ENCODE measurements at regions not wholly inside any gene's neighbourhood (a gene's known extent, or its start where the extent isn't known, plus 50 kb on each side); places are given as distances from the start of the nearest gene placed in this dataset.

- Histone ChIP-seq H3K4me3 (ENCODE audit: control extremely low read depth in 1 of 5, extremely low read depth in 1 of 5, insufficient read depth in 1 of 5, low read depth in 2 of 5, low read length in 4 of 5) (peak overlapping the region in 1 of 5 experiments; percentile 18), H3K27ac (ENCODE audit: low read length in 2 of 2) (no peak overlapping the region), H3K9ac (ENCODE audit: low read length) (peak overlapping the region; percentile 7), H3K9me3 (ENCODE audit: control extremely low read depth in 1 of 3, control insufficient read depth in 2 of 3, insufficient read depth in 1 of 3, low read length in 2 of 3) (no peaks in the 10 kb centered on the region), H3K4me1 (ENCODE audit: control insufficient read depth in 2 of 2, insufficient read depth in 2 of 2, low read length in 2 of 2) (peaks cover 23 to 28% of the 10 kb centered on the region in 2 donors), H3K4me2 (replicated peaks; ENCODE audit: low read depth, low read length, poor library complexity, severe bottlenecking) (peak overlapping the region; percentile 43), H2AFZ (ENCODE audit: insufficient read depth, low read depth, low read length, poor library complexity, severe bottlenecking) (peak overlapping the region; percentile 23), H3K79me2 (ENCODE audit: control insufficient read depth, insufficient read depth, low read length) (peaks cover 84% of the 10 kb centered on the region), H4K20me1 (ENCODE audit: control insufficient read depth, insufficient read depth, low read length, poor library complexity, severe bottlenecking) (no peaks in the 10 kb centered on the region), H3K36me3 (replicated peaks in 1 of 2; ENCODE audit: control extremely low read depth in 1 of 2, control insufficient read depth in 1 of 2, extremely low read depth in 1 of 2, insufficient read depth in 2 of 2, low read length in 1 of 2) (no peaks in the 10 kb centered on the region), H3K27me3 (replicated peaks in 1 of 4; ENCODE audit: control extremely low read depth in 1 of 4, control insufficient read depth in 3 of 4, insufficient read depth in 4 of 4, low read length in 3 of 4) (no peaks in the 10 kb centered on the region)
- WGBS (ENCODE audit: insufficient coverage) = no CpG with 5 or more reads among the region's 2 CpGs
- ChIA-PET CTCF (no interaction called here), POLR2A (no interaction called here)
- ATAC-seq (ENCODE audit: low read depth) (peak; percentile 42), DNase-seq (peak; percentile 22)
- TF ChIP-seq EZH2 (IDR thresholded peaks at IDR 0.05; ENCODE audit: borderline replicate concordance, insufficient read depth, low read depth, low read length, poor library complexity, severe bottlenecking) = no peak
- TF ChIP-seq, protein P1, sequence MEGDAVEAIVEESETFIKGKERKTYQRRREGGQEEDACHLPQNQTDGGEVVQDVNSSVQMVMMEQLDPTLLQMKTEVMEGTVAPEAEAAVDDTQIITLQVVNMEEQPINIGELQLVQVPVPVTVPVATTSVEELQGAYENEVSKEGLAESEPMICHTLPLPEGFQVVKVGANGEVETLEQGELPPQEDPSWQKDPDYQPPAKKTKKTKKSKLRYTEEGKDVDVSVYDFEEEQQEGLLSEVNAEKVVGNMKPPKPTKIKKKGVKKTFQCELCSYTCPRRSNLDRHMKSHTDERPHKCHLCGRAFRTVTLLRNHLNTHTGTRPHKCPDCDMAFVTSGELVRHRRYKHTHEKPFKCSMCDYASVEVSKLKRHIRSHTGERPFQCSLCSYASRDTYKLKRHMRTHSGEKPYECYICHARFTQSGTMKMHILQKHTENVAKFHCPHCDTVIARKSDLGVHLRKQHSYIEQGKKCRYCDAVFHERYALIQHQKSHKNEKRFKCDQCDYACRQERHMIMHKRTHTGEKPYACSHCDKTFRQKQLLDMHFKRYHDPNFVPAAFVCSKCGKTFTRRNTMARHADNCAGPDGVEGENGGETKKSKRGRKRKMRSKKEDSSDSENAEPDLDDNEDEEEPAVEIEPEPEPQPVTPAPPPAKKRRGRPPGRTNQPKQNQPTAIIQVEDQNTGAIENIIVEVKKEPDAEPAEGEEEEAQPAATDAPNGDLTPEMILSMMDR (IDR thresholded peaks at IDR 0.05) = no peak
- peaks cover 46% of the 10 kb centered on the region for H3K4me1 Mint-ChIP-seq
- no peaks in the 10 kb centered on the region for H3K9me3 Mint-ChIP-seq (ENCODE audit: insufficient read depth)
- H3K4me3 Mint-ChIP-seq = peak overlapping the region; percentile 51
- H3K27ac Mint-ChIP-seq = peak overlapping the region; percentile 17
- no peaks in the 10 kb centered on the region for H3K27me3 Mint-ChIP-seq
- intact Hi-C loops (cut with micrococcal nuclease) = loop anchor here (5.0 kb wide), 1 partner anchor 42 kb away; no protein-coding TSS in a partner anchor
Measured at GRCh38 chr2:144323946-144324345, 196.0 kb downstream of the ZEB2 start.

GRCh38 chr2:144322379-144322778 lies 197.5 kb downstream of the ZEB2 start:
- TF ChIP-seq, protein P1 (IDR thresholded peaks at IDR 0.05) = no peak
- TF ChIP-seq EZH2 (IDR thresholded peaks at IDR 0.05; ENCODE audit: borderline replicate concordance, insufficient read depth, low read depth, low read length, poor library complexity, severe bottlenecking) = no peak
- no peaks in the 10 kb centered on the region for H3K9me3 ChIP-seq (ENCODE audit: control extremely low read depth in 1 of 3, control insufficient read depth in 2 of 3, insufficient read depth in 1 of 3, low read length in 2 of 3)
- H3K9me3 Mint-ChIP-seq (ENCODE audit: insufficient read depth) = no peaks in the 10 kb centered on the region
- no peaks in the 10 kb centered on the region for H3K27me3 Mint-ChIP-seq
- no peak overlapping the region for H3K4me3 Mint-ChIP-seq
- no peak overlapping the region for H3K27ac ChIP-seq (ENCODE audit: low read length in 2 of 2)
- DNase-seq (no peak), ATAC-seq (ENCODE audit: low read depth) (no peak)
- H3K9ac ChIP-seq (ENCODE audit: low read length) = no peak overlapping the region
- no peaks in the 10 kb centered on the region for H3K36me3 ChIP-seq (replicated peaks in 1 of 2; ENCODE audit: control extremely low read depth in 1 of 2, control insufficient read depth in 1 of 2, extremely low read depth in 1 of 2, insufficient read depth in 2 of 2, low read length in 1 of 2)
- no peak overlapping the region for H3K27ac Mint-ChIP-seq
- ChIA-PET CTCF (no interaction called here), POLR2A (no interaction called here)
- H3K4me1 ChIP-seq (ENCODE audit: control insufficient read depth in 2 of 2, insufficient read depth in 2 of 2, low read length in 2 of 2) = peaks cover 23 to 28% of the 10 kb centered on the region in 2 donors
- H3K4me3 ChIP-seq (ENCODE audit: control extremely low read depth in 1 of 5, extremely low read depth in 1 of 5, insufficient read depth in 1 of 5, low read depth in 2 of 5, low read length in 4 of 5) = no peak overlapping the region
- H3K4me1 Mint-ChIP-seq = peaks cover 46% of the 10 kb centered on the region
- H3K27me3 ChIP-seq (replicated peaks in 1 of 4; ENCODE audit: control extremely low read depth in 1 of 4, control insufficient read depth in 3 of 4, insufficient read depth in 4 of 4, low read length in 3 of 4) = no peaks in the 10 kb centered on the region
- no peak overlapping the region for H2AFZ ChIP-seq (ENCODE audit: insufficient read depth, low read depth, low read length, poor library complexity, severe bottlenecking)
- no peaks in the 10 kb centered on the region for H4K20me1 ChIP-seq (ENCODE audit: control insufficient read depth, insufficient read depth, low read length, poor library complexity, severe bottlenecking)
- intact Hi-C loops (cut with micrococcal nuclease) = loop anchor here (5.0 kb wide), 1 partner anchor 40 kb away; no protein-coding TSS in a partner anchor
- WGBS (ENCODE audit: insufficient coverage) = no CpG with 5 or more reads among the region's 2 CpGs
- H3K4me2 ChIP-seq (replicated peaks; ENCODE audit: low read depth, low read length, poor library complexity, severe bottlenecking) = no peak overlapping the region
- H3K79me2 ChIP-seq (ENCODE audit: control insufficient read depth, insufficient read depth, low read length) = peaks cover 80% of the 10 kb centered on the region
